ENCODE measurements at regions not wholly inside any gene's neighbourhood (a gene's known extent, or its start where the extent isn't known, plus 50 kb on each side); places are given as distances from the start of the nearest gene placed in this dataset.

DNA sequence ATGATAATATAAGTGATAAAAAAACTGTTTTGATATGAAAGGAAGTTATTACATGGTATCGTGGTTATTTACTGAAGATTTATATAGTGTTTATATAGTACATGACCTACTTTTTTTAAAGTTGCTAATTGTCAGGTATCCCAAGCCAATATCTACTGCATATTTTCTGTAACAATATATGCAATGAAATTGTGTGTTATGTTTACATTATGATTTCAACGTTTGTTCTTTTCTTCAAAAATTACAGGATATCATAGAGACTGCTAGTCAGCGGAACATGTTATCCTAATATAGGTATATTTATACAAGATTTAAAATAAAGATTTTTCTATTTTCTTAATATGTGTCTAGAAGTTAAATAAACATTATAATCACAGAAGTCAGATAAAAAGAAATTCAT lies 167.5 kb upstream of the DPYD start:
- no peak for TF ChIP-seq RAD21 (IDR thresholded peaks at IDR 0.05; ENCODE audit: low read depth)
- no peak for TF ChIP-seq CEBPB (IDR thresholded peaks at IDR 0.05)
- TF ChIP-seq REST (IDR thresholded peaks at IDR 0.05; ENCODE audit: low read depth) = no peak
- no peak for TF ChIP-seq FOXM1 (IDR thresholded peaks at IDR 0.05; ENCODE audit: borderline replicate concordance, low read depth)
- TF ChIP-seq EGR1 (IDR thresholded peaks at IDR 0.05) = no peak
- TF ChIP-seq, protein P1, sequence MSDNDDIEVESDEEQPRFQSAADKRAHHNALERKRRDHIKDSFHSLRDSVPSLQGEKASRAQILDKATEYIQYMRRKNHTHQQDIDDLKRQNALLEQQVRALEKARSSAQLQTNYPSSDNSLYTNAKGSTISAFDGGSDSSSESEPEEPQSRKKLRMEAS (IDR thresholded peaks at IDR 0.05) = no peak
- no peak for TF ChIP-seq CREB1 (IDR thresholded peaks at IDR 0.05; ENCODE audit: low read depth)
- no peak for TF ChIP-seq EP300 (IDR thresholded peaks at IDR 0.05; ENCODE audit: borderline replicate concordance)
- TF ChIP-seq YY1 (IDR thresholded peaks at IDR 0.05; ENCODE audit: low read depth) = no peak
- TF ChIP-seq, protein P2, sequence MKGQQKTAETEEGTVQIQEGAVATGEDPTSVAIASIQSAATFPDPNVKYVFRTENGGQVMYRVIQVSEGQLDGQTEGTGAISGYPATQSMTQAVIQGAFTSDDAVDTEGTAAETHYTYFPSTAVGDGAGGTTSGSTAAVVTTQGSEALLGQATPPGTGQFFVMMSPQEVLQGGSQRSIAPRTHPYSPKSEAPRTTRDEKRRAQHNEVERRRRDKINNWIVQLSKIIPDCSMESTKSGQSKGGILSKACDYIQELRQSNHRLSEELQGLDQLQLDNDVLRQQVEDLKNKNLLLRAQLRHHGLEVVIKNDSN (IDR thresholded peaks at IDR 0.05) = no peak
- TF ChIP-seq ZBTB7A (IDR thresholded peaks at IDR 0.05; ENCODE audit: low read depth) = no peak
- no peak for TF ChIP-seq TAF1 (IDR thresholded peaks at IDR 0.05; ENCODE audit: low read depth)
- no peak for TF ChIP-seq TEAD4 (IDR thresholded peaks at IDR 0.05)

Data from Ishikawa (cell line).